OCI-M2 (cell line): ENCODE measurements at regions not wholly inside any gene's neighbourhood (a gene's known extent, or its start where the extent isn't known, plus 50 kb on each side); places are given as distances from the start of the nearest gene placed in this dataset.

Experiments used
- DNase-seq: peaks from one replicate; lab custom pipeline; 2025; ENCODE audit not compliant: unreplicated experiment; lab: John Stamatoyannopoulos, UW

GRCh38 chr4:53920883-53921282 lies 143.5 kb downstream of the CHIC2 start:
- DNase-seq = no peak

GRCh38 chr4:53920116-53920515 lies 144.3 kb downstream of the CHIC2 start:
- no peak for DNase-seq

DNA sequence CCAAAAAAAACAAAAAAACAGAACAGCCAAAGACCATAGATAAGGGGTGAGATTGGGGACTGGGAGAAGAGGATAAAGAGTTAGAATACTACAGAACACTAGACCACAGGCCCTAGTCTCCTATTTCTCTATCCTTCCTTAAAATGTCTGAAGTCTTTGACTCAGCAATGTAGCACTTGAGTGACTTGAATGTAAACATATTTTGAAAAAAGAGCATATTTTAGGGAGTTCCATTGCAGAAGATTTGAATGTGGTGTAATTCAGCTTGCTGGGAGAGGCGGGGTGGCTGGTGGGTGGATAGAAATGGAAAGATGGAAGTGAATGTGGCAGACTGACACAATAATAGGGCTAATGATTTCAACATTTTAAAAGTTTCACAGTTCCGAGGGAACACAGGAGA lies 144.9 kb downstream of the CHIC2 start:
- DNase-seq = peak; percentile 13

- no peak for DNase-seq
Observed at GRCh38 chr4:53917729-53918128, 146.7 kb downstream of the CHIC2 start.

- no peak for DNase-seq
Observed at GRCh38 chr4:53916431-53916889, 147.9 kb downstream of the CHIC2 start.

- no peak for DNase-seq
Observed at GRCh38 chr4:53914313-53915016, 149.9 kb downstream of the CHIC2 start.

DNA sequence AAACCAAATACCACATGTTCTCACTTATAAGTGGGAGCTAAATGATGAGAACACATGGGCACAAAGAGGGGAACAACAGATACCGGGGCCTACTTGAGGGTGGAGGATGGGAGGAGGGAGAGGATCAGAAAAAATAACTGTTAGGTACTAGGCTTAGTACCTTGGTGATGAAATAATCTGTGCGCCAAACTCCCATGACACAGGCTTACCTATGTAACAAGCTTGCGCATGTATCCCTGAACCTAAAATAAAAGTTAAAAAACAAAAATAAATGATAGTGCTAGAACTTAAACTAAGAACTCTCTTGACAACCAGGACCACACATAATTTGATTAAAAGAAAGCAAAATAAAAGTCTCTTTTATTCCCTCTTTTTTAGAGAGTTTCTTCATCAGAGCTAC lies 150.6 kb downstream of the CHIC2 start:
- no peak for DNase-seq

DNA sequence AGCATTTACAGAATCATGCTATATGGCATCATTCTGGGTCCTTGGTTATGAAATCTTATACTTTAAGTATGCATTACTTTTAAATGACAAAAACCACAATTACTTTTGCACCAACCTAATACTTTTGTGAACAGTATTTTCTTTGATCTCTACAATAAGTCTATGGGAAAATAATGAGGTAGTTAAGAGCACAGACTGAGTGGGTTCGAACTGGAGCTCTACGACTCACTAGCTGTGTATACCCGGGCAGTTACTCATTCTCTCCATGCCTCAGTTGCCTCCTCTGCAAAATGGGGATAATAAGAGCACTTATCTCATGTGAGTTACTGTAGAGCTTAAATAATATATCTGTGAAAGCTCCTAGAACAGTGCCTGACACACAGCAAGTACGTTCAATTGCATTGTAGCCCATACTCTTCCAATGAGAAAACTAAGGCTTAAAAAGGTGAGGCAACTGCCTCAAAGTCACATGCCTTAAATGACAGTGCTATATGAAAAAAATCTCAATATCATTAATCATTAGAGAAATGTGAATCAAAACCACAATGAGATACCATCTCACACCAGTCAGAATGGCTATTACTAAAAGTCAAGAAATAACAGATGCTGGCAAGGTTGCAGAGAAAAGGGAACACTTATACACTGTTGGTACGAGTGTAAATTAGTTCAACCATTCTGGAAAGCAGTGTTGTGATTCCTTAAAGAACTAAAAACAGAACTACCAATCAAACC lies 151.5 kb downstream of the CHIC2 start:
- no peak for DNase-seq

- DNase-seq = peak; percentile 40
Observed at GRCh38 chr4:53908661-53909078, 155.7 kb downstream of the CHIC2 start.

GRCh38 chr4:53907772-53908171 lies 156.6 kb downstream of the CHIC2 start:
- no peak for DNase-seq

- DNase-seq = no peak
Observed at GRCh38 chr4:53906606-53907190, 157.7 kb downstream of the CHIC2 start.

GRCh38 chr4:53905941-53906377 lies 158.4 kb downstream of the CHIC2 start:
- no peak for DNase-seq

DNA sequence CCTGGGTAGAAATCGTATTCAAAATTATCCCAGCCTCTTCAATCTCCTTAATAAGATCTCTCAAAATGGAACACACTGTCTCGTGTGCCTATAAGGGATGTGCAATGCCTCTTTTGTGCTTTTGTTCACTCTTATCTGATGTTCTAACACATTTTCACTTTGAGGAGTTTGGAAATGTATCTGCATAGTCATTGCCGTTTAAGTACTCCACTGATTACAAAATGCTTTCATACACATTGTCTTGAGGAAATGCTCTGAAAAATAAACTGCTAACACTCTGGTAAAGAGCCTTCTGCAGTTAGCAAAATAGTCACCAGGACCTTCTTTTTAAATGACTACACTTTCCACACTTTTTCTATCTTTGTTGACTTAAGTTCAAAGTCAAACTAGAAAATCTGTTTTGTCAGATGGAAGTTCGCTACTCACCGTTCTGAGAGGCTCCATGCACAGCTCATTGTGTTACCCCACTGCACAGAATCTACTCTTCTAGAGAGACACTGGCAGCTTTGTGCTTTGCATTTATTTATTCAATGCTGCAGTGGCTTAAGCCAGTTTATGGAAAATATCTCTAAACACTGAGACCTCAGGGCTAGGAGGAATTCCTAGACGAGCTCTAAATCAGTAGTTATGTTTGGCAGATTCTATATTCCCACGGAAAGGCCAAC lies 159.0 kb downstream of the CHIC2 start:
- no peak for DNase-seq

GRCh38 chr4:53902786-53903185 lies 161.6 kb downstream of the CHIC2 start:
- DNase-seq = no peak

DNA sequence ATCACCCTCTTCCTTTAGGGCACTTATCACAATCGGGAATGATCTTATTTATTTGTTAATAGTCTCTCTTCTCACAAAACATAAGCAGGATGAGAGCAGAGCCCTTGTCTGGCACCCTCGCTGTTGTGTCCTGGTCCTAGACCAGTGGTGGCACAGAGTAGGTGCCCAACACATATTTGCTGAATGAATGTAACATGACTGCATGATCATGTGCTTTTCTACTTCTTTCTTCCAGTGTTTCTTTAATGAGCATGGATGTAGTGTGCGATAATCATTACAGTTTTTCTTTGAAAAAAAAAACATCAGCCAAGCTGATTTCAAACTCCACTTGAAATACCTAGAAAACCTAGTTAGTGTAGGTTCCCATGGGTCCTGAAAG lies 164.1 kb downstream of the CHIC2 start:
- DNase-seq = no peak

DNA sequence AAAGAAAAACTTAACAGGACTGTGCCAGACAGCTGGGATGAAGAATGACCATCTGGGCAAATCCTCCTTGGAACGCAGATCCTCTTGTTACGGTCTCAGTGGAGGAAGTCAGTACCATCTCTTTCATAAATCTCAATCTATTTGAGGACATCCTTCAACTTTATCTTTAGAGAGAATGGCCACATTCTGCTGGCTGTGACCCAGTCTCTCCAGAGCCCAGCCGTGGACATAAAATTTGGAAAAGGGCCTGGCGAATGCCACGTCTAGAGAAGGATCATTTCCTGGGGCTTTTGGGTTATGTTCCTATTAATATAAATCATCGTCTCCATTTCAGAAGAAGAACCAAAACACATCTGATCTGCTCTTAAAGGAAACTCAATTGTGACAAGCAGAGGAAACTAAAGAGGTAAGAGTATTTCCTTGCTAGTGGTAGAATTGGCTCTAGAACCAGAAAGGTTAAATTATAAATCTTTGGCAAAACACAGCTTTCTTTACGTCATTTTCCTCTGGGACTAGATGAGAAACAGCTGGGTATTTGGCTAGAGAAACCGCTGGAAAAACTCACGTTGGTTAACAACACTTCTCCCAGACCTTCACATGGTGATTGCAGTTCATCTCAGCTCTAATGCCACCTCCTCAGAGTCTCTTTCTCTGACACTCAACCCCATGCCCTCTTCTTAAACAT lies 164.7 kb downstream of the CHIC2 start:
- no peak for DNase-seq

DNA sequence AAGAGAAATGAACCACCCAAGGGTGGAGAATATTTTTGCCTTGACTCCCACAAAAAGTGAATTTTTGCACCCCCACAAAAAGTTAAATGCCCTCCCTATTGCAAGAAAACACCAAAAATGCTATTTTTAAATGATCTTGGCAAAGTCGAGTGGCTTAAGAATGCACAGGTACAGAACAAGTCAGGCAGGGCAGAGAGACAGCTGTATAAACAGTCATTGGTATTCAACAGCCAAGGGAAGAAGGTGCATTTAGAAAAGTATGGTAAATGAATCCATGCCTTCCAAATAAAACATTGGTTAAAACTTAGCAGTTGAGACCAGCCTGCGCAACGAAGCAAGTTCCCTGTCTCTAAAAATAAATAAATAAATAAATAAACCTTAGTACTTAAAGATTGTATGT lies 169.3 kb downstream of the CHIC2 start:
- DNase-seq = no peak

DNA sequence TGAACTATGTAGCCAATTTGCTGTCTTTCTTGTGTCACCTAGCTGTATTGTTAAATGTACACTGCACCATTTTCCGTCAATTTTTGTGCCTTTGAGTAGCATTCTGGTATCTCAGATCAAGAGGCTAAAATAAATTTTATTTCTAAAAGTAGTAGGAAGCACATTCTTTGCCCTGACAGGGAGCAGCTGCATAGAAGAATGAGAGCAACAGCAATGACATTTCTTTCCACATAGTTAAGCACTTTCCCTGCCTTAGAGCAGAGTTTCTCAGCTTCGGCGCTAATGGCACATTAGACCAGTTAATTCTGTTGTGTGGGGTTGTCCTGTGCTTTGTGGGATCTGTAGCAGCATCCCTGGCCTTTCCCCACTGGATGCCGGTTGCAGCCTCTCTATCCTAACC lies 173.9 kb downstream of the CHIC2 start:
- DNase-seq = no peak

- DNase-seq = no peak
Observed at GRCh38 chr4:53889326-53890055, 174.9 kb downstream of the CHIC2 start.

- DNase-seq = no peak
Observed at GRCh38 chr4:53886090-53886489, 178.3 kb downstream of the CHIC2 start.
